GM12878 (cell line): ENCODE measurements at regions not wholly inside any gene's neighbourhood (a gene's known extent, or its start where the extent isn't known, plus 50 kb on each side); places are given as distances from the start of the nearest gene placed in this dataset.
"Not testable (repeated sequence)": the region's sequence is repeated elsewhere in the genome, so short reads cannot be mapped to it uniquely, and the experiment has no call there.

ENCODE experiments used
- CBX3 ChIP-seq: fragments of 200-600 bp; sonication (generic); IDR thresholded peaks from 2 replicates; pipeline ENCODE4 v1.6.1; 2016; ENCODE audit warnings: low read depth, borderline replicate concordance
- CTCF ChIP-seq, 3 experiments: IDR thresholded peaks in 2 of 3; conservative IDR thresholded peaks in 1 of 3; 2 replicates each; pipeline ENCODE4 v1.5.1; 2011; ENCODE audit warnings: low read depth in 3 of 3, low read length in 3 of 3, mild to moderate bottlenecking in 3 of 3, control low read depth in 2 of 3, moderate library complexity in 2 of 3, inconsistent platforms in 1 of 3, mixed read lengths in 1 of 3; ENCODE audit not compliant: control insufficient read depth in 2 of 3, insufficient read depth in 1 of 3; ENCODE audit errors: extremely low read depth in 1 of 3
- EP300 ChIP-seq, 2 experiments: fragments of 150-350 bp in 1 of 2; IDR thresholded peaks; 2 replicates each; pipeline ENCODE4 v1.6.1; 2011 to 2012; ENCODE audit warnings: low read depth in 2 of 2, low read length in 2 of 2, borderline replicate concordance in 1 of 2, improper control_type of control experiment in 1 of 2, inconsistent platforms in 1 of 2; ENCODE audit not compliant: control insufficient read depth in 1 of 2
- KDM1A ChIP-seq: fragments of 200-600 bp; sonication (generic); IDR thresholded peaks from 2 replicates; pipeline ENCODE4 v1.6.1; 2016; ENCODE audit warnings: borderline replicate concordance
- MAX ChIP-seq: IDR thresholded peaks from 2 replicates; pipeline ENCODE4 v1.6.1; 2012; ENCODE audit warnings: low read depth, low read length, improper control_type of control experiment
- NRF1 ChIP-seq: conservative IDR thresholded peaks from 2 replicates; pipeline ENCODE4 v1.6.1; 2011; ENCODE audit warnings: mild to moderate bottlenecking, low read depth, low read length, improper control_type of control experiment
- POLR2A ChIP-seq: IDR thresholded peaks from 2 replicates; pipeline ENCODE4 v1.6.1; 2011; ENCODE audit warnings: low read depth, mild to moderate bottlenecking, low read length
- RCOR1 ChIP-seq: conservative IDR thresholded peaks from 2 replicates; pipeline ENCODE4 v1.6.1; 2012; ENCODE audit warnings: low read depth, low read length, improper control_type of control experiment
- YBX1 ChIP-seq: fragments of 450-650 bp; IDR thresholded peaks from 2 replicates; pipeline ENCODE4 v1.6.1; 2016; ENCODE audit warnings: antibody characterized with exemption

- TF ChIP-seq EP300 (IDR thresholded peaks at IDR 0.05; ENCODE audit: borderline replicate concordance in 1 of 2, control insufficient read depth in 1 of 2, low read depth in 2 of 2, low read length in 2 of 2); CTCF (IDR thresholded peaks at IDR 0.05 in 2 of 3, conservative IDR thresholded peaks at IDR 0.05 in 1 of 3; ENCODE audit: control insufficient read depth in 2 of 3, extremely low read depth in 1 of 3, insufficient read depth in 1 of 3, low read depth in 3 of 3, low read length in 3 of 3); POLR2A; YBX1; KDM1A; RCOR1; MAX; CBX3; NRF1: not testable (repeated sequence)
Measured at GRCh38 chr9:22658484-22658883, 211.9 kb downstream of the DMRTA1 start.
